ENCODE measurements at regions not wholly inside any gene's neighbourhood (a gene's known extent, or its start where the extent isn't known, plus 50 kb on each side); places are given as distances from the start of the nearest gene placed in this dataset.
A peak's percentile ranks its signal among the peaks of the same experiment; 100 is the strongest.

GRCh38 chr12:103207936-103208335 is 250.5 kb downstream of the ASCL1 start:
- intact Hi-C loops (cut with DNase I): no loop called here
- TF ChIP-seq CTCF (IDR thresholded peaks at IDR 0.05): no peak

GRCh38 chr12:103241184-103241583 is 254.6 kb downstream of the C12orf42 start:
- intact Hi-C loops (cut with DNase I): no loop called here
- DNase-seq (peak; percentile 46), ATAC-seq (peak; percentile 69 to 85)

More at GRCh38 chr12:103207936-103208335, 250.5 kb downstream of the ASCL1 start:
- Histone ChIP-seq H3K27me3 (ENCODE audit: low read depth) (no peaks in the 10 kb centered on the region), H3K27ac (no peak overlapping the region), H3K4me1 (no peaks in the 10 kb centered on the region), H3K4me3 (no peak overlapping the region), H3K9me3 (no peaks in the 10 kb centered on the region), H3K36me3 (no peaks in the 10 kb centered on the region)
- DNase-seq (no peak), ATAC-seq (no peak)

GRCh38 chr12:103244596-103244995 is 251.2 kb downstream of the C12orf42 start:
- TF ChIP-seq CTCF (IDR thresholded peaks at IDR 0.05): no peak
- H3K9me3 ChIP-seq: no peaks in the 10 kb centered on the region
- intact Hi-C loops (cut with DNase I): no loop called here
- no peaks in the 10 kb centered on the region for H3K27me3 ChIP-seq (ENCODE audit: low read depth)
- no peak overlapping the region for H3K4me3 ChIP-seq
- no peaks in the 10 kb centered on the region for H3K4me1 ChIP-seq
- DNase-seq (no peak), ATAC-seq (no peak)
- no peaks in the 10 kb centered on the region for H3K36me3 ChIP-seq
- no peak overlapping the region for H3K27ac ChIP-seq

More at GRCh38 chr12:103241184-103241583, 254.6 kb downstream of the C12orf42 start:
- H3K36me3 ChIP-seq: no peaks in the 10 kb centered on the region
- no peaks in the 10 kb centered on the region for H3K4me1 ChIP-seq
- no peaks in the 10 kb centered on the region for H3K27me3 ChIP-seq (ENCODE audit: low read depth)
- no peaks in the 10 kb centered on the region for H3K9me3 ChIP-seq
- no peak overlapping the region for H3K27ac ChIP-seq
- no peak for TF ChIP-seq CTCF (IDR thresholded peaks at IDR 0.05)
- H3K4me3 ChIP-seq: no peak overlapping the region

GRCh38 chr12:103247531-103247930 is 248.2 kb downstream of the C12orf42 start:
- H3K9me3 ChIP-seq: peaks cover 5% of the 10 kb centered on the region
- no peak for TF ChIP-seq CTCF (IDR thresholded peaks at IDR 0.05)
- no peak for DNase-seq
- no peaks in the 10 kb centered on the region for H3K36me3 ChIP-seq
- no peak overlapping the region for H3K27ac ChIP-seq
- no peak for ATAC-seq
- H3K4me3 ChIP-seq: no peak overlapping the region
- no peaks in the 10 kb centered on the region for H3K27me3 ChIP-seq (ENCODE audit: low read depth)
- H3K4me1 ChIP-seq: no peaks in the 10 kb centered on the region
- intact Hi-C loops (cut with DNase I): no loop called here

- ATAC-seq (peak in 1 of 2 donors; percentile 16), DNase-seq (no peak)
- no peak overlapping the region for H3K27ac ChIP-seq
- intact Hi-C loops (cut with DNase I): no loop called here
- H3K4me3 ChIP-seq: no peak overlapping the region
- no peak for TF ChIP-seq CTCF (IDR thresholded peaks at IDR 0.05)
- H3K27me3 ChIP-seq (ENCODE audit: low read depth): no peaks in the 10 kb centered on the region
- H3K4me1 ChIP-seq: no peaks in the 10 kb centered on the region
- peaks cover 5% of the 10 kb centered on the region for H3K9me3 ChIP-seq
- no peaks in the 10 kb centered on the region for H3K36me3 ChIP-seq
Measured at GRCh38 chr12:103249607-103250006, 246.2 kb downstream of the C12orf42 start.

GRCh38 chr12:103250487-103250886 is 245.3 kb downstream of the C12orf42 start:
- DNase-seq (no peak), ATAC-seq (no peak)
- Histone ChIP-seq H3K9me3 (peaks cover 5% of the 10 kb centered on the region), H3K4me3 (no peak overlapping the region), H3K4me1 (no peaks in the 10 kb centered on the region), H3K27me3 (ENCODE audit: low read depth) (no peaks in the 10 kb centered on the region), H3K36me3 (no peaks in the 10 kb centered on the region), H3K27ac (no peak overlapping the region)
- TF ChIP-seq CTCF (IDR thresholded peaks at IDR 0.05): no peak
- intact Hi-C loops (cut with DNase I): no loop called here

Data from lower lobe of right lung (tissue), 2 donors.